ENCODE measurements at regions not wholly inside any gene's neighbourhood (a gene's known extent, or its start where the extent isn't known, plus 50 kb on each side); places are given as distances from the start of the nearest gene placed in this dataset.

DNA sequence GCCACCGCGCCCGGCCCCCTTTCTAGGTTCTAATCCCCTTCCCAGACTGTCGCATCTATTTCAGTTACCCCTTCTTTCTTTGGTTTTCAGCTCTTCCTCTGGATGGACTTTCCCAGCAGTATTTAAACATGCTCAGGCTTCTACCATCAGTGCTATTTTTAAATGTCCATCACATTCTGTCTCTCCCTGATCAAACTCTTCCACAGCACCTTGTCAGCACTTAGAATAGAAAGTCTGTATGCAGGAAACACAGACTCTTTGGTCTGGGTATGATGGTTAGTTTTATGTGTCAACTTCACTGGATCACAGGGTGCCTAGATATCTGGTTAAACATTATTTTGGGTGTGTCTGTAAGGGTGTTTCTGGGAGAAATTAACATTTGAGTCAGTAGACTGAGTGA is 297.8 kb upstream of the ECI2 start:
- no peak for TF ChIP-seq MXI1 (IDR thresholded peaks at IDR 0.05; ENCODE audit: low read depth, low read length)
- no peak for TF ChIP-seq ETV5 (CRISPR knock-in tag; IDR thresholded peaks at IDR 0.05; ENCODE audit: low read depth)
- TF ChIP-seq ELF2 (CRISPR knock-in tag; IDR thresholded peaks at IDR 0.05) = no peak
- no peak for TF ChIP-seq TAF15 (IDR thresholded peaks at IDR 0.05; ENCODE audit: low read depth, low read length)
- TF ChIP-seq, protein P1, sequence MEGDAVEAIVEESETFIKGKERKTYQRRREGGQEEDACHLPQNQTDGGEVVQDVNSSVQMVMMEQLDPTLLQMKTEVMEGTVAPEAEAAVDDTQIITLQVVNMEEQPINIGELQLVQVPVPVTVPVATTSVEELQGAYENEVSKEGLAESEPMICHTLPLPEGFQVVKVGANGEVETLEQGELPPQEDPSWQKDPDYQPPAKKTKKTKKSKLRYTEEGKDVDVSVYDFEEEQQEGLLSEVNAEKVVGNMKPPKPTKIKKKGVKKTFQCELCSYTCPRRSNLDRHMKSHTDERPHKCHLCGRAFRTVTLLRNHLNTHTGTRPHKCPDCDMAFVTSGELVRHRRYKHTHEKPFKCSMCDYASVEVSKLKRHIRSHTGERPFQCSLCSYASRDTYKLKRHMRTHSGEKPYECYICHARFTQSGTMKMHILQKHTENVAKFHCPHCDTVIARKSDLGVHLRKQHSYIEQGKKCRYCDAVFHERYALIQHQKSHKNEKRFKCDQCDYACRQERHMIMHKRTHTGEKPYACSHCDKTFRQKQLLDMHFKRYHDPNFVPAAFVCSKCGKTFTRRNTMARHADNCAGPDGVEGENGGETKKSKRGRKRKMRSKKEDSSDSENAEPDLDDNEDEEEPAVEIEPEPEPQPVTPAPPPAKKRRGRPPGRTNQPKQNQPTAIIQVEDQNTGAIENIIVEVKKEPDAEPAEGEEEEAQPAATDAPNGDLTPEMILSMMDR (IDR thresholded peaks at IDR 0.05 in 2 of 3, conservative IDR thresholded peaks at IDR 0.05 in 1 of 3; ENCODE audit: insufficient read depth in 2 of 3, low read depth in 1 of 3, low read length in 3 of 3) = no peak
- no peak for TF ChIP-seq ZNF408 (CRISPR knock-in tag; IDR thresholded peaks at IDR 0.05; ENCODE audit: low read depth)
- no peak for TF ChIP-seq MEIS2 (IDR thresholded peaks at IDR 0.05; ENCODE audit: partially characterized antibody)

Measured in K562 (cell line).